ENCODE measurements at regions not wholly inside any gene's neighbourhood (a gene's known extent, or its start where the extent isn't known, plus 50 kb on each side); places are given as distances from the start of the nearest gene placed in this dataset.

GRCh38 chr13:90281709-90282108 is 1065.8 kb upstream of the MIR17HG start:
- in situ Hi-C loops (cut with HindIII; ENCODE audit: low sequenced_read_pairs): no loop called here

DNA sequence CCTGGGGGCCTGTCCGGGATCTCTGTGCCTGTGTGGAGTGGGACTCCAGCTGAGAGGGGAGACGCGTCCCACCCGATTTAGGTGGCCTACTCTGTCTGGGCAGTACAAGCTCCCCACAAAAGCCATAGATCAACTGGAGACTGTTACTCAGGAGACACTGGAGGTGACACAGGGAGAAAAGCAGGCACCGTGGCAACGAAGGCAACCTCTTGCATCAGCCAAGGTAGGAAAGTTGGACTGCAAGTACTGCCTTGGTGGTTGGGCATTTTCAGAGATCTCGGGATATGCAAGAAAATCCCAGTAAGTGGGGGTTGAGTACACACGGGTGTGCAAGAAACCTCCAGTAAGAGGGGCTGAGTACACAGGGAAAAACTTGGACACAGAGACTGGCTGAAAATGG is 1060.0 kb upstream of the MIR17HG start:
- no peak overlapping the region for H3K4me3 ChIP-seq (ENCODE audit: low read depth, low read length)
- in situ Hi-C loops (cut with HindIII; ENCODE audit: low sequenced_read_pairs): no loop called here
- TF ChIP-seq, protein P1, sequence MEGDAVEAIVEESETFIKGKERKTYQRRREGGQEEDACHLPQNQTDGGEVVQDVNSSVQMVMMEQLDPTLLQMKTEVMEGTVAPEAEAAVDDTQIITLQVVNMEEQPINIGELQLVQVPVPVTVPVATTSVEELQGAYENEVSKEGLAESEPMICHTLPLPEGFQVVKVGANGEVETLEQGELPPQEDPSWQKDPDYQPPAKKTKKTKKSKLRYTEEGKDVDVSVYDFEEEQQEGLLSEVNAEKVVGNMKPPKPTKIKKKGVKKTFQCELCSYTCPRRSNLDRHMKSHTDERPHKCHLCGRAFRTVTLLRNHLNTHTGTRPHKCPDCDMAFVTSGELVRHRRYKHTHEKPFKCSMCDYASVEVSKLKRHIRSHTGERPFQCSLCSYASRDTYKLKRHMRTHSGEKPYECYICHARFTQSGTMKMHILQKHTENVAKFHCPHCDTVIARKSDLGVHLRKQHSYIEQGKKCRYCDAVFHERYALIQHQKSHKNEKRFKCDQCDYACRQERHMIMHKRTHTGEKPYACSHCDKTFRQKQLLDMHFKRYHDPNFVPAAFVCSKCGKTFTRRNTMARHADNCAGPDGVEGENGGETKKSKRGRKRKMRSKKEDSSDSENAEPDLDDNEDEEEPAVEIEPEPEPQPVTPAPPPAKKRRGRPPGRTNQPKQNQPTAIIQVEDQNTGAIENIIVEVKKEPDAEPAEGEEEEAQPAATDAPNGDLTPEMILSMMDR (IDR thresholded peaks at IDR 0.05; ENCODE audit: low read depth, low read length): no peak
- DNase-seq (ENCODE audit: low read depth, low spot score): no peak

More at GRCh38 chr13:90281709-90282108, 1065.8 kb upstream of the MIR17HG start:
- H3K4me3 ChIP-seq (ENCODE audit: low read depth, low read length): no peak overlapping the region
- TF ChIP-seq, protein P1 (IDR thresholded peaks at IDR 0.05; ENCODE audit: low read depth, low read length): no peak
- no peak for DNase-seq (ENCODE audit: low read depth, low spot score)

GRCh38 chr13:90293793-90294361 is 1053.6 kb upstream of the MIR17HG start:
- TF ChIP-seq, protein P1 (IDR thresholded peaks at IDR 0.05; ENCODE audit: low read depth, low read length): no peak
- in situ Hi-C loops (cut with HindIII; ENCODE audit: low sequenced_read_pairs): no loop called here
- no peak for DNase-seq (ENCODE audit: low read depth, low spot score)
- no peak overlapping the region for H3K4me3 ChIP-seq (ENCODE audit: low read depth, low read length)

GRCh38 chr13:90299238-90299637 is 1048.2 kb upstream of the MIR17HG start:
- DNase-seq (ENCODE audit: low read depth, low spot score): no peak
- in situ Hi-C loops (cut with HindIII; ENCODE audit: low sequenced_read_pairs): no loop called here

DNA sequence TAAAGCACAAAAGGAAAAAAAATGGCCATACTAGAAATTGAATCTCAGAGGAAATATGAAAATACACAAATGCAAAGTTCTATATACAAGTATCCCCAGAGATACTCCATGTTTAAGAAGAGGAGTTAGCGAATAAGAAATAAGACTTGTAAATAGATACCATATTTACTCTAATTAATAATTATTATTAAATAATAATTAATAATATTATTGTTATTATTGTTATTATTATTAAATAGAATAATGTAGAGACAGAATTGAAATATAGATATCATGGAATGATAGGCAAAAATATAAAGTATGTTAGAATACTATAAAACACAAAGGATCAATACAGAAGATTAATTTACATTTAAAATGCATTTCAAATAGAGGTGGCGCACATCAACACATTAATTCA is 1047.5 kb upstream of the MIR17HG start:
- H3K4me3 ChIP-seq (ENCODE audit: low read depth, low read length): no peak overlapping the region
- no peak for DNase-seq (ENCODE audit: low read depth, low spot score)
- in situ Hi-C loops (cut with HindIII; ENCODE audit: low sequenced_read_pairs): no loop called here
- TF ChIP-seq, protein P1 (IDR thresholded peaks at IDR 0.05; ENCODE audit: low read depth, low read length): no peak

More at GRCh38 chr13:90299238-90299637, 1048.2 kb upstream of the MIR17HG start:
- no peak overlapping the region for H3K4me3 ChIP-seq (ENCODE audit: low read depth, low read length)
- TF ChIP-seq, protein P1 (IDR thresholded peaks at IDR 0.05; ENCODE audit: low read depth, low read length): no peak

- TF ChIP-seq, protein P1 (IDR thresholded peaks at IDR 0.05; ENCODE audit: low read depth, low read length): no peak
- in situ Hi-C loops (cut with HindIII; ENCODE audit: low sequenced_read_pairs): no loop called here
- DNase-seq (ENCODE audit: low read depth, low spot score): peak; percentile 64
- no peak overlapping the region for H3K4me3 ChIP-seq (ENCODE audit: low read depth, low read length)
Measured at GRCh38 chr13:90302107-90302506, 1045.4 kb upstream of the MIR17HG start.

All from astrocyte of the spinal cord (primary cell).